Kidney epithelial cell (primary cell): ENCODE measurements at regions not wholly inside any gene's neighbourhood (a gene's known extent, or its start where the extent isn't known, plus 50 kb on each side); places are given as distances from the start of the nearest gene placed in this dataset.

Source experiments
- DNase-seq: peaks from one replicate; pipeline ENCODE4 v3.0.0-alpha.2; 2010; ENCODE audit warnings: low read depth
- H3K27me3 ChIP-seq: 2 replicates; pipeline ENCODE4 v1.6.0; 2011; ENCODE audit warnings: low read length; ENCODE audit not compliant: control insufficient read depth, insufficient read depth
- H3K36me3 ChIP-seq: 2 replicates; pipeline ENCODE4 v1.5.1; 2011; ENCODE audit warnings: low read length; ENCODE audit not compliant: control insufficient read depth, insufficient read depth
- H3K4me3 ChIP-seq: 2 replicates; pipeline ENCODE4 v1.5.1; 2011; ENCODE audit warnings: low read depth, mild to moderate bottlenecking, control low read depth, low read length
- TF ChIP-seq, protein P1 (sequence below): IDR thresholded peaks from 2 replicates; pipeline ENCODE4 v1.5.1; 2011; ENCODE audit warnings: mild to moderate bottlenecking, moderate library complexity, low read length, control low read depth, inconsistent platforms; ENCODE audit not compliant: insufficient read depth, poor library complexity, severe bottlenecking

DNA sequence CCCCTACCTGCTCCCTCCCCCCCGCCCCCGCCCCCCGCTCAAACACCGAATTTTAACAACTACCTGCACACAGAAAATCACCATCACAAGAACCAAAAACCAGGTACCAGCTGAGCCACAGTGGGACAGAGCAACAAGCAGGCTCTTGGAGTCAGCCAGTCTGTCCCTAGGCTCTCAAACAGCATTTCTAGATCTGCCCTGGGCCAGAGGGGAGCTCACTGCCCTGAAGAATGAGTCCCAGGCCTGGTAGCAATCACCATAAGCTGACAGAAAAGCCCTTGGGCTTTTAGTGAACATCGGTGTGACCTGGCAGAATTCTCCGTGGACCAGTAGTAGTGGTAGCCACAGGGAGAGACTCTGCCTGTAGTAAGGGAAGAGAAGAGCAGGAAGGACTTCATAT, 58.3 kb downstream of the C11orf87 start:
- Histone ChIP-seq H3K4me3 (no peak overlapping the region), H3K36me3 (no peaks in the 10 kb centered on the region), H3K27me3 (no peaks in the 10 kb centered on the region)
- DNase-seq: no peak
- TF ChIP-seq, protein P1, sequence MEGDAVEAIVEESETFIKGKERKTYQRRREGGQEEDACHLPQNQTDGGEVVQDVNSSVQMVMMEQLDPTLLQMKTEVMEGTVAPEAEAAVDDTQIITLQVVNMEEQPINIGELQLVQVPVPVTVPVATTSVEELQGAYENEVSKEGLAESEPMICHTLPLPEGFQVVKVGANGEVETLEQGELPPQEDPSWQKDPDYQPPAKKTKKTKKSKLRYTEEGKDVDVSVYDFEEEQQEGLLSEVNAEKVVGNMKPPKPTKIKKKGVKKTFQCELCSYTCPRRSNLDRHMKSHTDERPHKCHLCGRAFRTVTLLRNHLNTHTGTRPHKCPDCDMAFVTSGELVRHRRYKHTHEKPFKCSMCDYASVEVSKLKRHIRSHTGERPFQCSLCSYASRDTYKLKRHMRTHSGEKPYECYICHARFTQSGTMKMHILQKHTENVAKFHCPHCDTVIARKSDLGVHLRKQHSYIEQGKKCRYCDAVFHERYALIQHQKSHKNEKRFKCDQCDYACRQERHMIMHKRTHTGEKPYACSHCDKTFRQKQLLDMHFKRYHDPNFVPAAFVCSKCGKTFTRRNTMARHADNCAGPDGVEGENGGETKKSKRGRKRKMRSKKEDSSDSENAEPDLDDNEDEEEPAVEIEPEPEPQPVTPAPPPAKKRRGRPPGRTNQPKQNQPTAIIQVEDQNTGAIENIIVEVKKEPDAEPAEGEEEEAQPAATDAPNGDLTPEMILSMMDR: no peak

DNA sequence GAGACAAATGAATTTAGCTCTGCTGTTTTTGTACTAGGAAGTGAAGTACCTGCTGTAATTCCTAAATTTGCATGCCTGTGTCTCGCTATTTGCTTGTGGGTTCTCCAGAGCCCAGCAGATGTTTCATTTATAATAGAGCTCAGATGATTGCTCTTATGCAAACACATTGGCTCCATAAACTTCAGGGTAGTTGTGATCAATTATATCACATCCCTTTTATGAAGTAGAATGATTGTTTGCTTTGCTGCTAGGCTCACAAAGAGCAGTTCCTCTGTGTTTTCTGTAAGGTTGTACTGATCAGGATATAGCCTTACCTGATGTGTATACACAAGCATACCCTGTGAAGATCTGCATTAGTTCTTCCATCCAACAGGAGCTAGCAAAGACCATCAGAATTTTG, 64.1 kb downstream of the C11orf87 start:
- Histone ChIP-seq H3K27me3 (no peaks in the 10 kb centered on the region), H3K4me3 (no peak overlapping the region), H3K36me3 (no peaks in the 10 kb centered on the region)
- TF ChIP-seq, protein P1: no peak
- no peak for DNase-seq

DNA sequence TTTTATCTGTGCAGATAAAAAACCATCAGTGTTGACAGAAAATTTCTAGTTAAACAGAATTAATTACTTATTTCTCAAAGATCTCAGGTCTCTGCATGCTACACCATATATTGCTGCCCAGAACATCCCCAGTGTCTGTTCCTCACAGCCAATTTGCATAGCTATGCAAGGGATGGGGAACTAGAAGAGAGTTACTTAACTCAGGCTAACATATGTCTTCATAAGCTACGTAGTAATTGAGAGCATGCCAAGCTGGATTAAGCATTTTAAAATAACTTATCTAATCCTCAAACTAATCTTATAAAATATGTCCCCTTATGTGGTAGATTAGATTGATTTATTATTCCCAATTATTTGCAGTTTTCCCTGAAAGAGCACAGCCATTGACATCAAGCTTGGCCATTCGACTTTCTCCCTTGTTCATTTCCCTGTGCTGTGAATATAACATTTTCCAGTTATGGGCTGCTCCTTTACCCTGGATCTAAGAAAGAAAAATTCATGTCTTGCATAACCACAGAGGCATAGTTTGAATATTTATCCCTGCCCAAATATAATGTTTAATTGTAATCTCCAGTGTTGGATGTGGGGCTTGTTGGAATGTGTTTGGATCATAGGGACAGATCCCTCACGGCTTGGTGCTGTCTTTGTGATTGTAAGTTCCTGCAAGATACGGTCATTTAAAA, 69.1 kb downstream of the C11orf87 start:
- no peaks in the 10 kb centered on the region for H3K36me3 ChIP-seq
- no peak for DNase-seq

DNA sequence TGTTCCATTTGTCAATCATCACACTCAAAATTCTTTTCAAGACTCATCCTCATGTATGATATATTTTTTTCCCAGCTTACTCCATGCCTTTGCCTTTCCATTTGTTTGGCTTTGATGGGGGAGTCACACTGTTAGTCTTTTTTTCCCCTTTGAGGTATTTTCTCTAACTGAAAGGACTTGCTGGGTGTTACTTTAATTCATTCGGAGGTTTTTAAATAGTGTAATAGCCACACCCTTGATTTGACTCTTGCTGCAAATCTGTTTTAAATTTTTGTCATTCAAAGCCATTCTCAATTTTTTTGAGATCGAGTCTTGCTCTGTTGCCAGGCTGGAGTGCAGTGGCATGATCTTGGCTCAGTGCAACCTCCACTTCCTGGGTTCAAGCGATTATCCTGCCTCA, 84.1 kb downstream of the C11orf87 start:
- H3K4me3 ChIP-seq: no peak overlapping the region
- no peaks in the 10 kb centered on the region for H3K27me3 ChIP-seq
- DNase-seq: no peak
- H3K36me3 ChIP-seq: no peaks in the 10 kb centered on the region
- TF ChIP-seq, protein P1: no peak

More for the DNA sequence above, 69.1 kb downstream of the C11orf87 start:
- no peaks in the 10 kb centered on the region for H3K27me3 ChIP-seq
- no peak overlapping the region for H3K4me3 ChIP-seq
- TF ChIP-seq, protein P1: no peak

DNA sequence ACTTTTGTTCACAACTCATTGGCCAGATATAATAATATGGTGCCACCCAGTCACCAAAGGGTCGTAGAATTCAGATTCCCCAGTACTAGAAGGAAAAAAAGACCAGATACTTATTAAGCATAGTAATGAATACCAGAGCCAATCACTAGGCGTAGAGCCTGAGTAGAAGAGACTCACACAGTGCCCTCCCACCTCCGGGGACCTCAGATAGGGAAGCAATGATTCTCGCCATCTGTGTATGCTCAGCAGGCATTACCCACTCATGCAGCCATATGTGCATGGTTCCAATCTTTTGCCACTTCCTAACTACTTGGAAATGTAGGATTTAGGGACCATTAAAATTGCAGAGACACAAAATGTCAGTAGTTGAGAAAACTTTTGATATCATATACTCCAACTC, 85.3 kb downstream of the C11orf87 start:
- TF ChIP-seq, protein P1: no peak
- no peaks in the 10 kb centered on the region for H3K36me3 ChIP-seq
- no peak for DNase-seq
- no peaks in the 10 kb centered on the region for H3K27me3 ChIP-seq
- H3K4me3 ChIP-seq: no peak overlapping the region
